SK-N-SH treated with all-trans-retinoic acid at 6 μM for 48 hours (cell line): ENCODE measurements at regions not wholly inside any gene's neighbourhood (a gene's known extent, or its start where the extent isn't known, plus 50 kb on each side); places are given as distances from the start of the nearest gene placed in this dataset.

Experiments used
- PATZ1 ChIP-seq: fragments of 250-450 bp; sonication (Bioruptor Pico); IDR thresholded peaks from 2 replicates; pipeline ENCODE4 v1.8.0; 2020; ENCODE audit warnings: mild to moderate bottlenecking, moderate library complexity, borderline replicate concordance
- POU6F1 ChIP-seq: fragments of 250-450 bp; sonication (Bioruptor Pico); IDR thresholded peaks from 2 replicates; pipeline ENCODE4 v1.8.0; 2021; ENCODE audit warnings: low read depth, mild to moderate bottlenecking, moderate library complexity, borderline replicate concordance
- PPARA ChIP-seq: fragments of 250-450 bp; sonication (Bioruptor Pico); IDR thresholded peaks from 2 replicates; pipeline ENCODE4 v1.5.0; 2020; ENCODE audit warnings: mild to moderate bottlenecking, borderline replicate concordance
- SNAI2 ChIP-seq: fragments of 250-450 bp; sonication (Bioruptor Pico); IDR thresholded peaks from 2 replicates; pipeline ENCODE4 v1.5.0; 2020; ENCODE audit warnings: mild to moderate bottlenecking, moderate library complexity
- ZFP3 ChIP-seq: fragments of 250-450 bp; sonication (Bioruptor Pico); IDR thresholded peaks from 2 replicates; pipeline ENCODE4 v1.5.0; 2020; ENCODE audit warnings: mild to moderate bottlenecking, moderate library complexity
- ZFP30 ChIP-seq: fragments of 450-650 bp; formaldehyde crosslinking; IDR thresholded peaks from 2 replicates; pipeline ENCODE4 v1.5.0; 2022; ENCODE audit warnings: mild to moderate bottlenecking, moderate library complexity
- ZNF565 ChIP-seq: fragments of 450-650 bp; formaldehyde crosslinking; conservative IDR thresholded peaks from 2 replicates; pipeline ENCODE4 v1.5.0; 2020; ENCODE audit warnings: low read depth, mild to moderate bottlenecking, moderate library complexity

GRCh38 chr3:13252207-13252606 lies 167.9 kb downstream of the NUP210 start:
- TF ChIP-seq POU6F1 (CRISPR knock-in tag) (no peak), ZFP3 (CRISPR knock-in tag) (no peak), ZNF565 (no peak), PPARA (CRISPR knock-in tag) (no peak), ZFP30 (no peak), PATZ1 (no peak), SNAI2 (CRISPR knock-in tag) (no peak)
